ENCODE measurements at regions not wholly inside any gene's neighbourhood (a gene's known extent, or its start where the extent isn't known, plus 50 kb on each side); places are given as distances from the start of the nearest gene placed in this dataset.

GRCh38 chr2:146138820-146139219 is 1618.9 kb upstream of the ZEB2 start:
- DNase-seq = no peak
- H3K27me3 Mint-ChIP-seq (ENCODE audit: low read depth) = no peaks in the 10 kb centered on the region
- no peak overlapping the region for H3K4me3 Mint-ChIP-seq
- Histone ChIP-seq H3K4me2 (ENCODE audit: insufficient read depth, insufficient read length, low read length) (no peak overlapping the region), H3T11ph (ENCODE audit: low read length) (no peak overlapping the region), H2BK12ac (ENCODE audit: insufficient read length, low read depth, low read length) (no peak overlapping the region), H4K20me1 (ENCODE audit: control insufficient read depth, insufficient read depth, insufficient read length) (no peaks in the 10 kb centered on the region), H2BK20ac (ENCODE audit: low read depth, low read length, poor library complexity, severe bottlenecking) (no peak overlapping the region), H3K23ac (ENCODE audit: insufficient read length, low read depth, low read length) (no peak overlapping the region), H3K4ac (ENCODE audit: low read depth, low read length) (no peak overlapping the region), H4K91ac (ENCODE audit: insufficient read length, low read depth, low read length) (no peak overlapping the region), H3K9me3 (ENCODE audit: control insufficient read depth, low read depth, low read length) (no peaks in the 10 kb centered on the region), H3K4me1 (ENCODE audit: insufficient read depth, low read length) (no peaks in the 10 kb centered on the region; the same call in 1 of the 2 replicates), H3K79me1 (ENCODE audit: insufficient read depth, low read depth, low read length, poor library complexity, severe bottlenecking) (no peaks in the 10 kb centered on the region), H2AK5ac (ENCODE audit: insufficient read length, low read length) (no peak overlapping the region), H2AFZ (ENCODE audit: low read length) (no peak overlapping the region), H3K27me3 (ENCODE audit: insufficient read depth, low read length) (no peaks in the 10 kb centered on the region), H3K9ac (ENCODE audit: extremely low read depth, insufficient read length, low read length) (no peak overlapping the region), H3K79me2 (ENCODE audit: insufficient read depth, low read length) (no peaks in the 10 kb centered on the region), H3K18ac (ENCODE audit: insufficient read length, low read depth, low read length) (no peak overlapping the region), H3K23me2 (ENCODE audit: insufficient read length, low read depth, low read length, poor library complexity, severe bottlenecking) (no peaks in the 10 kb centered on the region), H2BK15ac (ENCODE audit: low read depth, low read length) (no peak overlapping the region), H3K27ac (ENCODE audit: insufficient read length, low read depth, low read length) (no peak overlapping the region), H3K56ac (ENCODE audit: insufficient read length, low read depth, low read length) (no peak overlapping the region), H4K5ac (ENCODE audit: insufficient read length, low read depth, low read length) (no peak overlapping the region), H4K8ac (replicated peaks; ENCODE audit: insufficient read length, low read depth, low read length) (no peak overlapping the region), H2BK5ac (ENCODE audit: insufficient read length, low read length) (no peak overlapping the region), H3K14ac (ENCODE audit: insufficient read depth, low read length) (no peak overlapping the region), H2BK120ac (ENCODE audit: low read depth, low read length, poor library complexity, severe bottlenecking) (no peak overlapping the region)
- peaks cover 6 to 13% of the 10 kb centered on the region in 2 experiments; a peak in 4 of 5 replicates for H3K9me3 Mint-ChIP-seq
- peaks cover 8 to 15% (median 8%) of the 10 kb centered on the region in 3 experiments; a peak in 6 of 7 replicates for H3K36me3 Mint-ChIP-seq (ENCODE audit: insufficient read depth in 1 of 3, low read depth in 3 of 3)
- no peak overlapping the region for H3K27ac Mint-ChIP-seq
- TF ChIP-seq CTCF (conservative IDR thresholded peaks at IDR 0.05) = no peak
- no CpG with 5 or more reads among the region's 3 CpGs for WGBS (ENCODE audit: extremely low coverage, insufficient read length, low lambda C conversion rate)
- H3K4me1 Mint-ChIP-seq = peaks cover 0 to 8% of the 10 kb centered on the region in 2 experiments; a peak in 2 of 4 replicates
